ENCODE measurements at regions not wholly inside any gene's neighbourhood (a gene's known extent, or its start where the extent isn't known, plus 50 kb on each side); places are given as distances from the start of the nearest gene placed in this dataset.
A peak's percentile ranks its signal among the peaks of the same experiment; 100 is the strongest.

- H3K4me3 ChIP-seq (ENCODE audit: low read length): no peak overlapping the region
- DNase-seq (ENCODE audit: low read depth): no peak
- TF ChIP-seq, protein P1, sequence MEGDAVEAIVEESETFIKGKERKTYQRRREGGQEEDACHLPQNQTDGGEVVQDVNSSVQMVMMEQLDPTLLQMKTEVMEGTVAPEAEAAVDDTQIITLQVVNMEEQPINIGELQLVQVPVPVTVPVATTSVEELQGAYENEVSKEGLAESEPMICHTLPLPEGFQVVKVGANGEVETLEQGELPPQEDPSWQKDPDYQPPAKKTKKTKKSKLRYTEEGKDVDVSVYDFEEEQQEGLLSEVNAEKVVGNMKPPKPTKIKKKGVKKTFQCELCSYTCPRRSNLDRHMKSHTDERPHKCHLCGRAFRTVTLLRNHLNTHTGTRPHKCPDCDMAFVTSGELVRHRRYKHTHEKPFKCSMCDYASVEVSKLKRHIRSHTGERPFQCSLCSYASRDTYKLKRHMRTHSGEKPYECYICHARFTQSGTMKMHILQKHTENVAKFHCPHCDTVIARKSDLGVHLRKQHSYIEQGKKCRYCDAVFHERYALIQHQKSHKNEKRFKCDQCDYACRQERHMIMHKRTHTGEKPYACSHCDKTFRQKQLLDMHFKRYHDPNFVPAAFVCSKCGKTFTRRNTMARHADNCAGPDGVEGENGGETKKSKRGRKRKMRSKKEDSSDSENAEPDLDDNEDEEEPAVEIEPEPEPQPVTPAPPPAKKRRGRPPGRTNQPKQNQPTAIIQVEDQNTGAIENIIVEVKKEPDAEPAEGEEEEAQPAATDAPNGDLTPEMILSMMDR (conservative IDR thresholded peaks at IDR 0.05; ENCODE audit: low read length): no peak
Measured at GRCh38 chr1:232137066-232137465, 492.9 kb downstream of the SIPA1L2 start.

GRCh38 chr1:232136136-232136535, 493.8 kb downstream of the SIPA1L2 start:
- no peak for DNase-seq (ENCODE audit: low read depth)
- no peak overlapping the region for H3K4me3 ChIP-seq (ENCODE audit: low read length)
- TF ChIP-seq, protein P1 (conservative IDR thresholded peaks at IDR 0.05; ENCODE audit: low read length): no peak

- no peak overlapping the region for H3K4me3 ChIP-seq (ENCODE audit: low read length)
- no peak for DNase-seq (ENCODE audit: low read depth)
- TF ChIP-seq, protein P1 (conservative IDR thresholded peaks at IDR 0.05; ENCODE audit: low read length): no peak
Measured at GRCh38 chr1:232134365-232134764, 495.6 kb downstream of the SIPA1L2 start.

GRCh38 chr1:232132572-232132971, 497.4 kb downstream of the SIPA1L2 start:
- no peak overlapping the region for H3K4me3 ChIP-seq (ENCODE audit: low read length)
- no peak for DNase-seq (ENCODE audit: low read depth)
- TF ChIP-seq, protein P1 (conservative IDR thresholded peaks at IDR 0.05; ENCODE audit: low read length): no peak

GRCh38 chr1:232131715-232132391, 498.1 kb downstream of the SIPA1L2 start:
- H3K4me3 ChIP-seq (ENCODE audit: low read length): no peak overlapping the region
- no peak for DNase-seq (ENCODE audit: low read depth)
- TF ChIP-seq, protein P1 (conservative IDR thresholded peaks at IDR 0.05; ENCODE audit: low read length): no peak

DNA sequence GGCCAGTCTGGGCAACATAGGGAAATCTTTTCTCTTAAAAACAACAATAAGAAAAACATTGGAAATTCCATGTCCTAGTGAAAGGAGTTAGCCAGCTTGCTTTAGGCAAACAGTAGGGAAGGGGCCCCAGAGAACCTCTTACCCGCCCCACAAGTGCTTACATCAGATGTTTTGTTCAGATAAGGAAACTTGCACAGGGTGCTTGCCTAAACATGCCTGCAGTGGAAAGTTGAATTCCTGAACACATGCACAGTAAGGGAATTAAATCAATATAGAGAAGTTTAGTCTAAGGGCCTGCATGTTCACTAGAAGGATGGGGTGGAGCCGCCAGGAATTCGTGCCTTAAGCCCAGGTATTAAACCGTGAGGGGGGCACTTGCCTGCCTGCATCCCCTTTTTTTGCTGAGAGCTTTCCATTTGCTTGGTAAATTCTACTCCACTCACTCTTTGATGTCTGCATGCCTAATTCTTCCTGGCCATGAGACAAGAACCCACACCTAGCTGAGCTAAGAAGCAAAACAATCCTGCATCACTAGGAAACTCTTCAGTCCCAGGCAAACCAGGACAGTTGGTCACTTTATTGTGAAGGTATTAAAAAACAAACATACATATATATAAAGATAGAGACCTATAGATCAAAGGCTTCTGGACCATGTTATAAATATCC, 499.0 kb downstream of the SIPA1L2 start:
- H3K4me3 ChIP-seq (ENCODE audit: low read length): no peak overlapping the region
- TF ChIP-seq, protein P1 (conservative IDR thresholded peaks at IDR 0.05; ENCODE audit: low read length): no peak
- DNase-seq (ENCODE audit: low read depth): no peak

- DNase-seq (ENCODE audit: low read depth): peak; percentile 85
- H3K4me3 ChIP-seq (ENCODE audit: low read length): no peak overlapping the region
- TF ChIP-seq, protein P1 (conservative IDR thresholded peaks at IDR 0.05; ENCODE audit: low read length): no peak
Measured at GRCh38 chr1:232127190-232127589, 500.6 kb downstream of the DISC1 start.
